ENCODE measurements at regions not wholly inside any gene's neighbourhood (a gene's known extent, or its start where the extent isn't known, plus 50 kb on each side); places are given as distances from the start of the nearest gene placed in this dataset.
"Not testable (repeated sequence)": the region's sequence is repeated elsewhere in the genome, so short reads cannot be mapped to it uniquely, and the experiment has no call there.

DNA sequence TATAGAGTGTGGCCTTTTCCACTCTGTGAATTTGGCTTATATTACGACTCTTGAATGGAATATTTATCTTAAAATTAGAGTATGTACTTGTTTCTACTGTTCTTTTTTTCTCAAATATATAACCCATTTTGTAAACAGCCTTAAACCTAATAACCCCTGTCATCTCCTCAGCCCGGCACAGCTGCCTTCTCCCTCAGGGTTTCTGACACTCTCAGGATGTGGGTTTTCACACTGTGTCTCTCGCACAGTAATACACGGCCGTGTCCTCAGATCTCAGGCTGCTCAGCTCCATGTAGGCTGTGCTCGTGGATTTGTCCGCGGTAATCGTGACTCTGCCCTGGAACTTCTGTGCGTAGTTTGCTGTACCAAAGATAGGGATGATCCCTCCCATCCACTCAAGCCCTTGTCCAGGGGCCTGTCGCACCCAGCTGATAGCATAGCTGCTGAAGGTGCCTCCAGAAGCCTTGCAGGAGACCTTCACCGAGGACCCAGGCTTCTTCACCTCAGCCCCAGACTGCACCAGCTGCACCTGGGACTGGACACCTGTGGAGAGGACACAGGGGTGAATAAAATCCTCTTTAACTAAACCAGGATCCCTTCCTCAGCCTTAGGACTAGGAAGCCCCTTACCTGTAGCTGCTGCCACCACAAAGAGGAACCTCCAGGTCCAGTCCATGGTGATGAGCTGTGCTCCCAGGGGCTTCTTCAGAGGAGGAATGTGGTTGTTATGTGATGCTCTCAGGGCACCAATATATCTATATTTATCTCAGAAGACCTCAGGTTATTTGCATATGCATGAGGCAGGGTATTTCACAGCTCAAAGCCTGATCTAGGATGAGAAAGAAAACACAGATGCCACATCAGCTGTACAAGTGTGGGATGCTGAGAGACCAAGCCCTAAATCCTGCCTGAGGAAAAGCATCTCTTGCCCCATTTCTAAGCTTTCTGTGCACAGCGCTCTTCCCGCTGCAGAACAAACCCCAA lies 1188.4 kb downstream of the TMEM121 start:
- DNase-seq (ENCODE audit: low read depth in 2 of 2), result not testable (repeated sequence)

DNA sequence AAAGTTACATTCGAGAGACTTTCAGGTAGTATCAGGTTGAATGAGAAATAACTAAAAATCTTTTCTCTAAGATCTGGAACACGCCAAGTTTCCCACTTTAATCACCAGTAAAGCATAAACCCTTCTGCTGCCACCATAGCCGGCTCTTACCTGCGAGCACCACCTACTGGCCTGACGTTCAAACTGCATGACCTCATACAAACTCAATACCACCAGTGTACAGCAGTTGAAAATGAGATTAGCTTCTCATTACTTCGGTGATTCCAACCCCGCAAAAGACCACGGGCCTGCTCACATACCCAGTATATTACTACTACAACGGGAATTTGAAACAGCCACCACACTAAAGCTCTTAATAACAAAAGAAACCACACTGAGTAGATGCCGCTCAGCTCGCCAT lies 1191.2 kb downstream of the TMEM121 start:
- not testable (repeated sequence) for DNase-seq (ENCODE audit: low read depth in 2 of 2)

DNA sequence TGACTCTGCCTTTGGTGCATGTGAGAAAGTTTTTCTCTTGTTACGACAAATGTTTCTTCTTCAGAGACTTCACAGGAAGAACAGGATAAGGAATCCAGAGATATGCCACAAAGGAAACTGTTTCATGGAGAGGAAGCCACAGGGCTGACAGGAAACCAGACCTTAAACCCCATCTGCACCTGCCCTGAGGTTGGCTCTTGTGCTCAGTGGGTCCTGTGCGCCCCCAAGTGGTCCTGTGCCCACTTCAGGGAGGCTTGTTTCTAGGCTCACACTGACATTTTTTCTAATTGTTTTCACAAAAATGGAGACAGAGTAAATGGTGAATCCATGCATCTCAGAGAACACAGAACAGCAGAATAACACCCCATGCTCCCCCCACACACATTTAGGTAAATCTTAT lies 1193.5 kb downstream of the TMEM121 start:
- not testable (repeated sequence) for DNase-seq (ENCODE audit: low read depth in 2 of 2)

DNA sequence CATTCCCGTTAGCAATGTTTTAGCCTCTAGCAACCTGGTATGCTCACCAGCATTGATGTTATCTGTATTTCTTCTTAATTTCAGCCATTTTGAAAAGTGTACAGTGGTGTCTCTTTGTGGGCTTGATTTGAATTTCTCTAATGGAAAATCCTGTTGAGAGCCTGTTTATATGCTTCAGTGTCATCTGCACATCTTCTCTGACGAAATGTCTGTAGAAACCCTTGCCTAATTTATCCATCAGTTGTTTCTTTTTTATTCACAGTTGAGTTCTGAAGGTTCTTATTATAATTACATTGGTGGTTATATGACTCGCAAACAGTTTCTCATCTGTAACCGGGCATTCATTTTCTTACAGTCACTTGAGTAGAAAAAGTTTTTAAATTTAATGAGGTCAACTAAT lies 1195.5 kb downstream of the TMEM121 start:
- DNase-seq (ENCODE audit: low read depth in 2 of 2), result not testable (repeated sequence)

DNA sequence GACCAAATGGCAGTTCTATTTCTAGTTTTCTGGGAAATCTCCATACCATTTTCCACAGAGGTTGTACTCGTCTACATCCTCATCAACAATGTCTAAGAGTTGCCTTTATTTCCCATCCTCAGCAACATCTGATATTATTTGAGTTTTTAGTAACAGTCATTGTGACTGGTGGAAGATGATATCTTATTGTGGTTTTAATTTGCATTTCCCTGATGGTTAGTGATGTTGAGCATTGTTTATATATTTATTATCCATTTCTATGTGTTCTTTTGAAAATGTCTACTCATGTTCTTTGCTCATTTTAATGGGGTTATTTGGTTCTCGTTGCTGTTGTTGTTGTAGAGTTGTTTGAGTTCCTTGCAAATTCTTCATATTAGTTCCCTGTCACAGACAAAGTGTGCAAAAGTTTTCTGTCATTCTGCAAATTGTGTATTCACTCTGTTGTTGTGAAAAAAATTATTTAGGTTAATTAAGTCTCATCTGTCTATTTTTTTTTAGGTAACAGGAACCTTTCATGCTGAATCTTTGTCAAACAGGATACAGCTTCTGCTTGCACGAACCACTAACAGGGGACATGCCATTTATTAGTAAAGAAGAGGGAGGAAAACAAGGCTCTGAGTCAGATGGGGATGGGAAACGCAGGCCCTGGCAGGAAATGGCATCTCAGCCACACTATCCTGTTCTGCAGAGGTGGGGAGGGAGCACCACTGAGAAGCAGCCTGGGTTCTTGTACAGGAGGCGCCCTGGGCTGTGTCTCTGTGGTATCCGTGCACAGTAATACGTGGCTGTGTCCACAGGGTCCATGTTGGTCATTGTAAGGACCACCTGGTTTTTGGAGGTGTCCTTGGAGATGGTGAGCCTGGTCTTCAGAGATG lies 1196.7 kb downstream of the TMEM121 start:
- not testable (repeated sequence) for DNase-seq (ENCODE audit: low read depth in 2 of 2)

DNA sequence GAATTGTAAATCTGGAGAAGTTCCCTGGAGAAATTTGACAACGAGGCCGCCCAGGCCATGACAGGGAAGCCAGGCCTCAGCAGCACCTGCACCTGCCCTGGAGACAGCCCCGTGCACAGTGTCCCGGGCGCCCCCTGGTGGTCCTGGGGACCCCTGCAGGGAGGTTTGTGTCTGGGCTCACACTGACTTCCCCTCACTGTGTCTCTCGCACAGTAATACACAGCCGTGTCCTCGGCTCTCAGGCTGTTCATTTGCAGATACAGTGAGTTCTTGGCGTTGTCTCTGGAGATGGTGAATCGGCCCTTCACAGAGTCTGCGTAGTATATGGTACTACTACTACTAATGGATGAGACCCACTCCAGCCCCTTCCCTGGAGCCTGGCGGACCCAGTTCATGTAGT lies 1201.6 kb downstream of the TMEM121 start:
- DNase-seq (ENCODE audit: low read depth in 2 of 2), result not testable (repeated sequence)

DNA sequence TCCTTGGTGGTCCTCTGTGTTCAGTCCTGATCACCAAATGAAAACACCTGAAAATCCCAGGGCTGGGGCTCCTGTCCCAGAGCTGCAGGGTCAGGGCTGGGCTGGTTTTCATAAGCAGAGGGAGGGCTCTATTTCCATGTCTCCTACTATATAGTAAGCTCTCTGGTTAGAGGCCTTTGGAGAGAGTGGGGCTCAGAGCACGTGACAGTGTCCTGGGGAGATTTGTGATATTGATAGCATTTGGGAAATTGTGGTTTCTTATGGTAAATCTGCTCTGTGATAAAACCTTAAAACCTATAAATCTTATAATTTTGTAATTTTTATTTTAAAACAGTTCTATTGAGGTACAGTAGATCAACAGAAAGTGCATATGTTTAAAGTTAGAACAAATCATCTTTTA lies 1202.2 kb downstream of the TMEM121 start:
- DNase-seq (ENCODE audit: low read depth in 2 of 2), result no peak

DNA sequence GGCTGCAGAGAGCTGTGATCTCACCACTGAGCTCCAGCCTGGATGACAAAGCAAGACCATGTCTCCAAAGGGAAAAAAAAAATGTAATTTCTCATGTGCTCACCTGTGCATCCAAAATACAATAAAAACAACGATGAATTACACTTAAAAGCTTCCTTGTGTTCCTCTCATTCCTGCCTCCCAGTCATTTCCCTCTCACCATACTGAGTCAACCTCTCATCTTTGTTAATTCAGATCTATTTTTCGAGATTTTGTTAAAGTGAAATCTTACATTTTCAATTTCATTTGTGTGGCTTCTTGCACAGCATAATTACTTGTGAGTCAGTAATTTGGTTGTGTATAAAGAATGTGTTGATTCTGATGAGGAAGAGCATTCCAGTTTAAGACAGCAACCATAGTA lies 1203.2 kb downstream of the TMEM121 start:
- no peak for DNase-seq (ENCODE audit: low read depth in 2 of 2)

DNA sequence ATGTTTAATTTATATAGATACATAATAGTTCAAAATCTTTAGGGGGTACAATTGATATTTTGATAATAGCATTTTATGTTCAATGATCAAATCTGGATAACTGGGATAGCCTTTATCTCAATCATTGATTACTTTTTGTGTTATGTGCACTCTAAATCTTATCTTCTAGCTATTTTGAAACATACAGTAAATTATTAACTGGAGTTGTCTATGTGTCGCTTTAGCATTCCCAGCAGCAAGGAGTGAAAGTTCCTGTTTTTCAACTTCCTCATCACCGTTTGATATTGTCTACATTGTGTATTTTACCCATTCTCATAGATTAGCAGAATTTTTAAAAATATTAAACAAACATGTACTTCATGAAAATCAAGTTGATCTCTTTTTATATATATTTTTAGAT lies 1207.4 kb downstream of the TMEM121 start:
- no peak for DNase-seq (ENCODE audit: low read depth in 2 of 2)

DNA sequence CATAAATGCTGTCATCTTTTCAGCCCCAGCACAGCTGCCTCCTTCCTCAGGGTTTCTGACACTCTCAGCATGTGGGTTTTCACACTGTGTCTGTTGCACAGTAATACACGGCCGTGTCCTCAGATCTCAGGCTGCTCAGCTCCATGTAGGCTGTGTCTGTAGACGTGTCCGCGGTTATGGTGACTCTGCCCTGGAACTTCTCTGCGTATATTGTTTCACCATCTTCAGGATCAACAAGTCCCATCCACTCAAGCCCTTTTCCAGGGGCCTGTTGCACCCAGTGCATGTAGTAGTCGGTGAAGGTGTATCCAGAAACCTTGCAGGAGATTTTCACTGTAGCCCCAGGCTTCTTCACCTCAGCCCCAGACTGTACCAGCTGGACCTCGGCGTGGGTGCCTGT lies 1210.6 kb downstream of the TMEM121 start:
- DNase-seq (ENCODE audit: low read depth in 2 of 2), result no peak

DNA sequence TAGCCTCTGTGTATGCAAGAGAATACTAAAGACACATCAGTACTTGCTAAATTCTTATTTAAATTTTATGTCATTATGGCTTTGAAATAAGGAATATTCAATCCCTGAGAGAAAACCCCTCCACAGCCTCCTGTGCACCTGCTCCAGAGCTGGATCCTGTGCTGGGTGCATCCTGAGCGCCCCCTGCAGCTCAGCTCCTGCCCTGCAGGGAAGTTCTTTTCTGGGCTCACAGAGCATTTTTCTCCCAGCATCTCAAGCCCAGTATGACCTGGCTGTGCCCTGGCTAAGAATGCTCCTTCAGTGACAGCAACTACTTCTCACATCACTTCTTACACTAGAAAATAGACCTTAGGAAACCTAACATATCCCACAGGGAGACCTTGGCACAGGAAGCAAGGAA lies 1211.7 kb downstream of the TMEM121 start:
- DNase-seq (ENCODE audit: low read depth in 2 of 2), result no peak

DNA sequence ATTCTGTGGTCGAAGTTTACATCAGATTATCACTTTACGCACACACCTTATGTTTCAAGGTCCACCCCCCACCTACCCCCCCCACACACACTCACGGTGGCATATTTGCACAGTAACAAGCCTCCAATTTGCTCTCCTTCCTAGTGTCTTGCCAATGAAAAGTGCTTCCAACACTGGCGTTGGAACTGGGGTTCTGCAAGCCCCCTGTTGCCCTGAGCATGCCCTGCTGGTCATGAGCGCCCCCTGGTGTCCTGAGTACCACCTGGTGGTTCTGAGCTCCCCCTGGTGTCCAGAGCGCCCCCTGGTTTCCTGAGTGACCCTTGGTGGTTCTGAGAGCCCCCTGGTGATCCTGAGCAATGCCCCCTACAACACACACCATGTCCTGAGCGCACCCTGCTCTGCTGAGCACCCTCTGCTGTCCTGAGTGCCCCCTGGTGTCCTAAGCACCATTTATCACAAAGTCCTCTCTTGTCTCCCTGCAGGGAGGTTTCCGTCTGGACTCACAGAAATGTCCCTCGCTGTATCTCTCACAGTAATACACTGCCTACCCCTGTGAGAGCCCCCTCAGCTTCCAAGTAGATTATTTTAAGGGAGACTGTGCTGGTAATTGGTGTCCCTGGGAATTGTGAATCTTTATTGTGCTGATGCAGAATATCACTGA lies 1212.3 kb downstream of the TMEM121 start:
- DNase-seq (ENCODE audit: low read depth in 2 of 2), result not testable (repeated sequence)

DNA sequence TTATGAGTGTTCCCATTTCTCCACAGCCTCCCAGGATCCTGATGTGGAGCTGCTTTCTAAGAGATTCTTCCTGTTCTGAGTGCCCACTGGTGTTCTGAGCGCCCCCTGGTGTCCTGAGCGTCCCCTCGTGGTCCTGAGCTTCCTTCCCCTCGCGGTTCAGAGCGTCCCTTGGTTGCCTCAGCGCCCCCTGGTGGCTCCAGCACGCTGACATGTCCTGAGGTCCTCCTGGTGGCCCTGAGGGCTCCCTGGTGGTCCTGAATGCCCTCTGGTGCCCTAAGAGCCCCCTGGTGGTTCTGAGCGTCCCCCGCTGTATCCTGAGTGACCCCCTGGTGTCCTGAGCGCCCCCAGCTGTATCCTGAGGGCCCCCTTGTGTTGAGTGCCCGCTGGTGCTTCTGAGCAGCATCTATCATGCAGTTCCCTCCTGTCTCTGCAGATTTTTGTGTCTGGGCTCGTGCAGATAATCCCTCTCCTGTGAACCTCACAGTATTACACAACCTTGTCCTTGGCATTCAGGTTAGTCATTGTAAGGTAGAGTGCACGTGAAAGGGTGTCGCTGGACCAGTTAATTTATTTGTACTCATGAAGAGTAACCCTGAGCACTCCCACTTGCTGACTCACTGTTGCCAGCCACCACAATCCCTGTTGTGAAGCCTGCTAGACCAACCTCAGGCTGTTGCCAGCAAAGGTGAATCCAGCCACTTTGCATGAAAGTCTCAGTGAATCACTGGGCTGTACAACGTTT lies 1214.9 kb downstream of the TMEM121 start:
- DNase-seq (ENCODE audit: low read depth in 2 of 2), result not testable (repeated sequence)

DNA sequence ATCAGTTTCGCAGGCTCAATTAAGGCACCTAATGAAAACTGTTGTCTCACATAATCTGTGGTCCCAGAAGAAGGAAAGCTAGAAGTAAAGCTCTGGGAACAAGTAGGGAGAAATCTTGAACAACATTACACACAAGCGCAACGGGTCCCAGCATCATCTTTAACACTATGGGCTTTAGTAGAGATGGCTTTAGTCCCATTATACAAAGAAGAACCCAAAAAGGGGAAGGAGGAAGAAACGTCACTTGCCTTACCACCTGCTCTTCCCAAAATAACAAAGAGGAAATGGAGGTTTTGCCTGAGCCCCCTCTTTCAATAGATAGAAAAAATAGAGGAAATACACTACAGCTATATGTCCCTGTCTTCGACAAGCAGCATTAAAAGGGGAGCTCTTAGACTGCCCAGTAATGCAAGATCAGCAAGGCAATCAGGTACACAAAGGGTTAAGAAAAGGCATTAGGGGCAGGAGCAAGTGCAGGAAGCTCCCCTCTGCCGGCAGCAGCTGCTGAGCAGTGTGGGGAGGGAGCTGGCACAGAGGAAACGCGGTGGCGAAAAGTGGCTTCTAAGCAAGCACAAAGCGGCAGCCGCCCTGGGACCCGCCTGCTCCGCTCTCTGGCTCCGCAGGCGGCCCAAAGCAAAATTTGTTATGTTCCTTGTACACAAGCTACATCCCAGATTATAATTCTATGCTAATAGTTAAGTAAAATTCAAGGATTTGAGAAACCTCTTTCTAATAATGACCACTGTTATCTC lies 1218.8 kb downstream of the TMEM121 start:
- DNase-seq (ENCODE audit: low read depth in 2 of 2), result not testable (repeated sequence)

DNA sequence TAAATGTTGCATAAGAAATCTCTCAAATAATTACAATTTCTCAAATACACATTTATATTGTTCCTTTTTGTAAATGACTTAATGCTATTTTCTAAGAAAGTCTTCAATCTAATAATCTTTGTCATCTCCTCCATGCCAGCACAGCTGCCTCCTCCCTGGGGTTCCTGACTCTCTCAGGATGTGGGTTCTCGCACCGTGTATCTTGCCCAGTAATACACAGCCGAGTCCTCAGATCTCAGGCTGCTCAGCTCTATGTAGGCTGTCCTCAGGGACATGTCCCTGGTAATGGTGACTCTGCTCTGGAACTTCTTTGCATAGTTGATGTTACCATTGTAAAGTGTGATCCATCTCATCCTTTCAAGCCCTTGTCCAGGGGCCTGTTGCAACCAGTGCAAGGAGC lies 1223.7 kb downstream of the TMEM121 start:
- not testable (repeated sequence) for DNase-seq (ENCODE audit: low read depth in 2 of 2)

DNA sequence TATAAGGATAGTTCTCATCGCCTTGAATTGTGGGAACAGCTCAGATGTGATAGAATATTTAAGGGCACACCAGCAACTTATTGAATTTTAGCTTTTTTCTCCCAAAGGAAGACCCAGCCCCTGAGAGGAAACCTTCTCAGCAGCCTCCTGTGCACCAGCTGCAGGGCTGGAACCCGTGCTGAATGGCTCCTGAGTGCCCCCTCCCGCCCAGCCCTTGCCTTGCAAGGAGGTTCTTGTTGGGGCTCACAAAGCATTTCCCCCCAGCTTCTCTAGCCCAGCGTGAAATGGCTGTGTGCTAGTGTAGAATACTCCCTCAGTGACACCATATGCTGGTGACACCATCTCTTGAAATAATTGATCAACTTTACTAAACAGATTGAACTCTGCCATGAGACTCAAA lies 1227.4 kb downstream of the TMEM121 start:
- not testable (repeated sequence) for DNase-seq (ENCODE audit: low read depth in 2 of 2)

DNA sequence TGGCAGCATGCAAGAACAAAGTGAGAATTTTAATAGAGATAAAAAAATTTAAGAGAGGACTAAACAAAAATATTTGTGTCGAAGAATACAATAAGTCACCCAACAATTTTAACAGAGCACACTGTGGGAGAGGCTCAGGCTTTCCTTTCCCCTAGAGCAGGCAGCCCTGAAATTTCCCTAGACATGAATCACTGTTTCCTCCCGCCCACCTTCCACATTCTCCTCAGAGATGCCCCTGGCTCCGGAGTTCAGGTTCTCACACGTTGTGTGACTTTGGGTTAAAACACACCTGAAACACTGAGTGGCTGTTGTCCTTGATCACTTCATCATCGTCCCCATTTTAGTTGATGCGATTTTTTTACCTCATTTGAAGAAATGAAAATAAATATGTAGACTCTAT lies 1231.1 kb downstream of the TMEM121 start:
- DNase-seq (ENCODE audit: low read depth in 2 of 2), result not testable (repeated sequence)

DNA sequence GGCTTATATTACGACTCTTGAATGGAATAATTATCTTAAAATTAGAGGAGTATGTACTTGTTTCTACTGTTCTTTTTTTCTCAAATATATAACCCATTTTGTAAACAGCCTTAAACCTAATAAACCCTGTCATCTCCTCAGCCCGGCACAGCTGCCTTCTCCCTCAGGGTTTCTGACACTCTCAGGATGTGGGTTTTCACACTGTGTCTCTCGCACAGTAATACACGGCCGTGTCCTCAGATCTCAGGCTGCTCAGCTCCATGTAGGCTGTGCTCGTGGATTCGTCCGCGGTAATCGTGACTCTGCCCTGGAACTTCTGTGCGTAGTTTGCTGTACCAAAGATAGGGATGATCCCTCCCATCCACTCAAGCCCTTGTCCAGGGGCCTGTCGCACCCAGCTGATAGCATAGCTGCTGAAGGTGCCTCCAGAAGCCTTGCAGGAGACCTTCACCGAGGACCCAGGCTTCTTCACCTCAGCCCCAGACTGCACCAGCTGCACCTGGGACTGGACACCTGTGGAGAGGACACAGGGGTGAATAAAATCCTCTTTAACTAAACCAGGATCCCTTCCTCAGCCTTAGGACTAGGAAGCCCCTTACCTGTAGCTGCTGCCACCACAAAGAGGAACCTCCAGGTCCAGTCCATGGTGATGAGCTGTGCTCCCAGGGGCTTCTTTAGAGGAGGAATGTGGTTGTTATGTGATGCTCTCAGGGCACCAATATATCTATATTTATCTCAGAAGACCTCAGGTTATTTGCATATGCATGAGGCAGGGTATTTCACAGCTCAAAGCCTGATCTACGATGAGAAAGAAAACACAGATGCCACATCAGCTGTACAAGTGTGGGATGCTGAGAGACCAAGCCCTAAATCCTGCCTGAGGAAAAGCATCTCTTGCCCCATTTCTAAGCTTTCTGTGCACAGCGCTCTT lies 1235.8 kb downstream of the TMEM121 start:
- not testable (repeated sequence) for DNase-seq (ENCODE audit: low read depth in 2 of 2)

DNA sequence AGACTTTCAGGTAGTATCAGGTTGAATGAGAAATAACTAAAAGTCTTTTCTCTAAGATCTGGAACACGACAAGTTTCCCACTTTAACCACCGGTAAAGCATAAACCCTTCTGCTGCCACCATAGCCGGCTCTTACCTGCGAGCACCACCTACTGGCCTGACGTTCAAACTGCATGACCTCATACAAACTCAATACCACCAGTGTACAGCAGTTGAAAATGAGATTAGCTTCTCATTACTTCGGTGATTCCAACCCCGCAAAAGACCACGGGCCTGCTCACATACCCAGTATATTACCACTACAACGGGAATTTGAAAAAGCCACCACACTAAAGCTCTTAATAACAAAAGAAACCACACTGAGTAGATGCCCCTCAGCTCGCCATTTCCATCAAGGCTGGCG lies 1238.6 kb downstream of the TMEM121 start:
- DNase-seq (ENCODE audit: low read depth in 2 of 2), result not testable (repeated sequence)

Data from stimulated activated CD4-positive, alpha-beta T cell treated with anti-CD3 and anti-CD28 coated beads, Interleukin-12 subunit alpha, Interleukin-12 subunit beta, amount 100 ng/mL, for 24 hours (primary cell).